Activated CD8-positive, alpha-beta memory T cell treated with anti-CD3 and anti-CD28 coated beads, Interleukin-2, amount 10 ng/mL, durations not matched to agents 7 days and 5 days (primary cell): ENCODE measurements at regions not wholly inside any gene's neighbourhood (a gene's known extent, or its start where the extent isn't known, plus 50 kb on each side); places are given as distances from the start of the nearest gene placed in this dataset.

Experiments used
- ATAC-seq: fragments of 150-1000 bp; cut with Tn5 transposase; one replicate; pipeline ENCODE4 v1.10.0; 2021; ENCODE audit warnings: moderate library complexity
- CTCF ChIA-PET: fragments of 350-600 bp; sonication (Branson Sonifier 250); formaldehyde crosslinking; loops from one replicate; lab custom pipeline; 2021; ENCODE audit warnings: antibody characterized with exemption; lab: Charles Lee
- DNase-seq: peaks from one replicate; pipeline ENCODE4 v3.0.0-alpha.2; 2020
- H3K27ac Mint-ChIP-seq: one replicate; pipeline ENCODE4 v1.8.0; 2021; ENCODE audit warnings: mild to moderate bottlenecking, mixed read lengths
- H3K27me3 Mint-ChIP-seq: one replicate; pipeline ENCODE4 v1.8.0; 2021; ENCODE audit warnings: mixed read lengths
- H3K36me3 Mint-ChIP-seq: one replicate; pipeline ENCODE4 v1.8.0; 2021; ENCODE audit warnings: mild to moderate bottlenecking, mixed read lengths
- H3K4me1 Mint-ChIP-seq: one replicate; pipeline ENCODE4 v1.8.0; 2021; ENCODE audit warnings: mixed read lengths
- H3K4me3 Mint-ChIP-seq: one replicate; pipeline ENCODE4 v1.8.0; 2021; ENCODE audit warnings: mild to moderate bottlenecking, moderate library complexity, mixed read lengths
- H3K9me3 Mint-ChIP-seq: one replicate; pipeline ENCODE4 v1.8.0; 2022; ENCODE audit warnings: low read depth, mixed read lengths

DNA sequence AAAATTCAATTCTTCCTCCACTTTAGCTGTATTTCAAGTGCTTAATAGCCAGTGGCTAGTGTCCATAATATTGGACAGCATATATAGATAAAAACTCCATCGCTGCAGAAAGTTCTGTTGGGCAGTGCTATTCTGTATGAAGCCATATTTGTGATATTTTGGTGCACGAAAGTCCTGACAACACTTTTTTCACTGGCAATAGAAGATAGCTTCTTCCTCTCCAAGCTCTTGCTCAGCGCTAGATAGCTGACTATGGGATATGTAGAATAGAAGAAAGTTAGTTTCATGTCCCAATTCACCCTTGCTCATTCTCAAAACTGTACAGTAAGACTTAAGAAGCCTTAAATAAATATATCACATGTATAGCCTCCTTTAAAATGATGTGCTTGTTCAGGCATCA, 269.9 kb downstream of the TLR4 start:
- Mint-ChIP-seq H3K27me3 (peaks cover 2% of the 10 kb centered on the region), H3K9me3 (no peaks in the 10 kb centered on the region), H3K27ac (no peak overlapping the region), H3K4me1 (no peaks in the 10 kb centered on the region), H3K36me3 (no peaks in the 10 kb centered on the region), H3K4me3 (no peak overlapping the region)
- ATAC-seq (no peak), DNase-seq (no peak)
- CTCF ChIA-PET, result no interaction called here

DNA sequence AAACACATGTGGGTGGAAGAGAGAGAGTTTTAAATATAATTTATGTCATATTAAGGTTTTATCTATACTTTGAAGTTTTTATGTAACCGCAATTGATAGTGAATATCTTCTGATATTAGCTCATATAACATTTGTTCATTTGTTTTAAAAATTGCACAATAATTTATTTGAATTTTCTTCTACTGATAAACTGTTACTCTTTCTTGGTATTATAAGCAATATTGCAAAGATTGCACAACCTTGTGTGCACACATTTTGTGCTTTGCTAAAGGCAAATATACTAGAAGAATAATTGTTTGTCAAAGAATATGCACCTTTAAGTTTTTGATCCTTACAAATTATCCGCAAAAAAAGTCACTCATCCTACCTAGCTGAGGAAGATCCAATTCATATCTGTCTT, 275.7 kb downstream of the TLR4 start:
- Mint-ChIP-seq H3K36me3 (no peaks in the 10 kb centered on the region), H3K9me3 (no peaks in the 10 kb centered on the region), H3K27me3 (no peaks in the 10 kb centered on the region), H3K4me1 (no peaks in the 10 kb centered on the region), H3K27ac (no peak overlapping the region), H3K4me3 (no peak overlapping the region)
- DNase-seq (no peak), ATAC-seq (no peak)
- CTCF ChIA-PET, result no interaction called here

DNA sequence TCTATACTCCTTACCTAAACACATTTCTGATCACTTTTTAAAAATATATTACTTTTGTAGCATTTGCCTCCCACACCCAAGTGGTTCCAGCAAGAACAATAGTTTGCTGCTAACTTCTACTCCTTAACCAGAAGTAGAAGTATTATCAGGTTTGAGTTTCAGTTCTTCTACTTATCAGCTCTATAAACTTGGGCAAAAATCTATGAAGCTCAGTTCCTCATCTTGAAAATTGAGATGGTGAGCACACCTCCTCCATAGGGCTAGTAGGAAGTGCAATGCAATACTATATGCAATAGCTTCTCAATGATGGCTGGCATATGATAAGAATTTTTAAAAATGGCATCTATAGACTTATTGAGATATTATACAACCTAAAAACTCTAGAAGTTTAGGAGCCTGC, 283.7 kb downstream of the TLR4 start:
- Mint-ChIP-seq H3K27ac (no peak overlapping the region), H3K27me3 (no peaks in the 10 kb centered on the region), H3K4me1 (no peaks in the 10 kb centered on the region), H3K36me3 (no peaks in the 10 kb centered on the region), H3K9me3 (peaks cover 1% of the 10 kb centered on the region), H3K4me3 (no peak overlapping the region)
- CTCF ChIA-PET, result no interaction called here
- DNase-seq (no peak), ATAC-seq (no peak)

DNA sequence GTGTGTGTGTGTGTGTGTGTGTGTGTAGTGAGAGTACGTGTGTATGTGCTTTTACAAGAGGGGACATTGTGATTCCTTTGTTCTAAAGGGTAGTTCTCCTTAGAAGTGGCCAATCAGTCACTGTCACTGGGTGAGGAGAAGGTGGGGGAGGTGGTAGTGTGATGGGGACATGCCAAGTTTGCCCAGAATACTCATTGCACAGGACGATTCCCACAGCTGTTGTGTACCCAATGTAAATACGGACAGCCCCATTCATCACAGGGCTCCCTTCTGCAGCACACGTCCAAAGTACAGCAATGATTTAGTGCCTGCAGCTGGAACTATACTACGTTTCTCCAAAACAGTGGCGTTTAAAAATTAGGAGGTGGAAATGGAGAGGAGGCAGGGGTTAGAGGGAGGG, 287.8 kb downstream of the TLR4 start:
- ATAC-seq (no peak), DNase-seq (no peak)
- no peak overlapping the region for H3K4me3 Mint-ChIP-seq
- CTCF ChIA-PET, result no interaction called here
- H3K36me3 Mint-ChIP-seq, result no peaks in the 10 kb centered on the region
- no peaks in the 10 kb centered on the region for H3K4me1 Mint-ChIP-seq
- peaks cover 4% of the 10 kb centered on the region for H3K9me3 Mint-ChIP-seq
- no peak overlapping the region for H3K27ac Mint-ChIP-seq
- no peaks in the 10 kb centered on the region for H3K27me3 Mint-ChIP-seq

DNA sequence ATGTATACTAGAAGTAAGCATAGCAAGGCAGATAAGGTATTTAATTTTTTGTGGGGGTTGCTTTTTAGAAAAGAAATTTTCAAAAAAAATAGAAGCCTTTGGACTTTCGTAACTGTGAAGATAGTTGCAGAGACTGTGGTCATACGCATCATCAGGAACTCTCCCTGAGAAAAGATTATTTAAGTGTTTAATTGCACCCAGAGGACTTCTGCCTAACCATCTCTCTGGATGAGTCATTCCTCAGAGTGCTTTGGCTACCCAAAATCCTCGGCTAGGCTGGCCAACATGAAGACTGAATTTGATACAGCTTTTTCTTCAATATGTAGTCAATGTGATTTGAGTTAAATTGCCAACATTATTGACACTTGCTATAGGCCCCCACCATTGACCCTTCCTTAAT, 296.4 kb downstream of the TLR4 start:
- no peak overlapping the region for H3K4me3 Mint-ChIP-seq
- CTCF ChIA-PET, result no interaction called here

DNA sequence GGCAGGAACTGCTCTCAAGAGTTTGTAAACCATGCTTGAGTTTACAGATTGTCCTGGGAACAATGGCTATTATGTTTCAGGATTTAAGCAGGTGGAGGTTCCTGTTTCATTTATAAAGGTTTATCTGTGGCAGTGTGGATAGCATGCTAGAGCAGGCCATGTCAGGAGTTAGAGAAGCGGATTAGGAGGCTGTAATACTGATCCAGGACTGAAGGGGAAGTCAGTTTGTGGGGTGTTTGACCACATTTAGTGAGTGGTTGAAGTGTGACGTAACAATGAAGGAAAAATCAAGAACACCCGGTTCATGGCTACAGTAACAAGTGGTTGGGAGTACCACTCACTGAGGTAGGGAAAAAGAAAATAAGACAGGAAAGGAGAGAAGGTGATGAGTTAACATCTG, 299.0 kb downstream of the TLR4 start:
- peaks cover 2% of the 10 kb centered on the region for H3K4me1 Mint-ChIP-seq
- no peak overlapping the region for H3K4me3 Mint-ChIP-seq
- no peak for DNase-seq
- H3K27me3 Mint-ChIP-seq, result no peaks in the 10 kb centered on the region
- CTCF ChIA-PET, result no interaction called here
- no peaks in the 10 kb centered on the region for H3K9me3 Mint-ChIP-seq
- ATAC-seq, result no peak
- H3K36me3 Mint-ChIP-seq, result no peaks in the 10 kb centered on the region
- no peak overlapping the region for H3K27ac Mint-ChIP-seq

More for the DNA sequence above, 296.4 kb downstream of the TLR4 start:
- H3K9me3 Mint-ChIP-seq, result no peaks in the 10 kb centered on the region
- H3K36me3 Mint-ChIP-seq, result no peaks in the 10 kb centered on the region
- ATAC-seq (no peak), DNase-seq (no peak)
- H3K27me3 Mint-ChIP-seq, result no peaks in the 10 kb centered on the region
- H3K27ac Mint-ChIP-seq, result no peak overlapping the region
- H3K4me1 Mint-ChIP-seq, result peaks cover 2% of the 10 kb centered on the region

DNA sequence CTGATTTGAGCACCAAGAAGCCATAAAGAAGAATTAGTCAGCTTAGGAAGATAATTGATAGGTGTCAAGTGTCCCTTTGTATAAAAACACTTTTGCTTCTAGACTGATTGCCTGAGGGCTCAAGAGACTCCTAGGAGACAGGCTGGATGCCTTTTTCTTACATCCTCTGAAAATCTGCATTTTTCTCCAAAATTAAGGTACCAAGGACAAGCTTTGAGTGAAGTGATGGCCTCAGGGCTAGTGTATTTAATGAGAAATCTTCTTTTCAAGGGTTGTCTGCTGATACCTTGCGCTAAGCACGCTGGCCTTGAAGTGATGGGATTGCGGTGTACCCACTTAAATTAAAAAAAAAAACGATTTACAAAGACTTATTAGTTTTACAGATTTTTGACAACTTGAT, 304.0 kb downstream of the TLR4 start:
- no peaks in the 10 kb centered on the region for H3K27me3 Mint-ChIP-seq
- no peak overlapping the region for H3K4me3 Mint-ChIP-seq
- ATAC-seq, result no peak
- H3K9me3 Mint-ChIP-seq, result no peaks in the 10 kb centered on the region
- H3K27ac Mint-ChIP-seq, result no peak overlapping the region
- CTCF ChIA-PET, result no interaction called here
- DNase-seq, result no peak
- no peaks in the 10 kb centered on the region for H3K36me3 Mint-ChIP-seq
- H3K4me1 Mint-ChIP-seq, result peaks cover 2% of the 10 kb centered on the region

DNA sequence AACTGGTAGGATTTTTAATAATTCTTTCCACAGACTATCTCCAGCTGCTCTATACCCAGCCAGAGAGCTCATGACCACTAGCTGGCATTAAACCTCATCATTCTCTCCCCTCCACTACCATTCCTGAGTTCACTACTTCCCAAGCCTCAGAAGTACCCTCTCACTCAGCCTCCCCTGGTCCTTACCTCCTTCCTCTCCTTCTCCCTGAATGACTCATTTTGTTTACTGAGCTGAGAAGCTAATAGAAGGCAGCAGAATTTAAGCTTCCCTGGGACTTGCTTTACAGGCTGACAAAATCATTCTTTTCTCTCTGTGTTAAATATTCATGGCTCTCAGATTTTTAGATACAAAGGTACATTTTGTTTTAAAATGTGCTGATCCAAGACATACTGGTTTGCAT, 305.4 kb downstream of the TLR4 start:
- H3K9me3 Mint-ChIP-seq, result no peaks in the 10 kb centered on the region
- H3K27me3 Mint-ChIP-seq, result no peaks in the 10 kb centered on the region
- H3K36me3 Mint-ChIP-seq, result no peaks in the 10 kb centered on the region
- CTCF ChIA-PET, result no interaction called here
- no peak overlapping the region for H3K4me3 Mint-ChIP-seq
- DNase-seq, result no peak
- no peaks in the 10 kb centered on the region for H3K4me1 Mint-ChIP-seq
- no peak overlapping the region for H3K27ac Mint-ChIP-seq
- no peak for ATAC-seq

DNA sequence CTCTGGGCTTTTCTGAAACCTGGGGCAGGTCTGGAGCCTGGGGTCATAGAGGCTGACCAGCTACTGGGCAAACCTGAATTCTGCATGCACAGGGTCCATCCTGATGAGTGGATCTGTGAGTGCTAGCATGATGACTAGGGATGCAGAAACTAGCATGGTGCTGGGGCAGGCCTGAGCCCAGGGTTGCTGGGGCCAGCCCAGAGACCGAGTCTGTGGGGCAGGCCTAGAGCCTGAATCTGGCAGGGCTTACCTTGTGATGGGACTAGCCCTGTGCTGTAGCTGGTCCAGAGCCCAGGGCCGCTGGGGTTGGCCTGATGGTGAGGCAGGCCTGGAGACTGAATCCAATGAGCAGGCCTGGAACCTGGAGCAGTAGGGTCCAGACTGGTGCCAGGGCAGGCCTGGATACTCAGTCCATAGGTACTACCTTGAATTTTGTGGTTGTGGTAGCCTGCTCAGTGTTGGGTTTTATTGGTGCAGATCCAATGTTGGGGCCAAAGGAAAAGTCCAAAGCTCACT, 313.5 kb downstream of the TLR4 start:
- Mint-ChIP-seq H3K4me1 (no peaks in the 10 kb centered on the region), H3K27me3 (no peaks in the 10 kb centered on the region), H3K9me3 (peaks cover 4% of the 10 kb centered on the region), H3K27ac (no peak overlapping the region), H3K4me3 (no peak overlapping the region), H3K36me3 (no peaks in the 10 kb centered on the region)
- ATAC-seq, result no peak
- no peak for DNase-seq
- CTCF ChIA-PET, result no interaction called here

DNA sequence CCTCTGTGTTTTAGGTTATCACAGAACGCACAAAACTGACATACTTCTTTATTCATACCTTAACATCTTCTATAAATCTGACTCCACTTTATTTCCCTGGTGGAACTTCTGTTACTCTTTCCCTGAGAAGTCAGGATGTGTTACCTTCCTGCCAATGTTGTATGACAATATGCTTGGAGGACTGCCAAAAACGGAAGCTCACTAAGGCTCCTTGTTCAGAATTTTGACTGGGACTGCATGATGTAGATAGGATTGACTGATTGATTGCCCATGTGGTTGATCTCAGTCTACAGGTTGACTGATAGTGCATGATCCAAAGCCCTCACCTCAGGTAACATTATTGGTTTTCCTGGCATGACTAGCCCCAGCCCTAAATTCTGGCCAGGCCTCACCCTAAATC, 319.4 kb downstream of the TLR4 start:
- H3K4me1 Mint-ChIP-seq, result no peaks in the 10 kb centered on the region
- no peak for ATAC-seq
- H3K27ac Mint-ChIP-seq, result no peak overlapping the region
- H3K27me3 Mint-ChIP-seq, result no peaks in the 10 kb centered on the region
- no peak overlapping the region for H3K4me3 Mint-ChIP-seq
- no peak for DNase-seq
- CTCF ChIA-PET, result no interaction called here
- no peaks in the 10 kb centered on the region for H3K36me3 Mint-ChIP-seq
- no peaks in the 10 kb centered on the region for H3K9me3 Mint-ChIP-seq

DNA sequence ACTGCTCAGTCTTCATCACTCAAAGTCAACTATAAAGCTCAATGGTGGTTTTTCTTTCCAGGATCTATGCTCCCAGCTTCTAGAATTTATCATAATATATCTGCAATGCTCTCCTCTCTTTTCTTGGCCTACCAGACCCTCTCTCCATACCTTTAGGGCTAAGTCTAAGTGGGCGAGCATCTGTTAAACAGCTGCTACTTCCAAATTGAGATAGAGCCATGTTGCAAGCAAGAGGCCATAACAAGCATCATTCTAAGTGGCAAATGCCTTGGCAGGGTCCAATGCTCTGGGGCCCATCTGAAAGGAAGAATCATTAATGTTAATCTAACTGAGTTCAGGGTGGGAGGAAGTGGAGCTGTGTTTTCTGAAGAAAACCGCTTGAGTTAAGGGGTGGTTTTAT, 324.0 kb downstream of the TLR4 start:
- H3K27ac Mint-ChIP-seq, result no peak overlapping the region
- no peaks in the 10 kb centered on the region for H3K36me3 Mint-ChIP-seq
- H3K27me3 Mint-ChIP-seq, result no peaks in the 10 kb centered on the region
- H3K4me3 Mint-ChIP-seq, result no peak overlapping the region
- no peak for DNase-seq
- no peaks in the 10 kb centered on the region for H3K9me3 Mint-ChIP-seq
- CTCF ChIA-PET, result no interaction called here
- ATAC-seq, result no peak
- no peaks in the 10 kb centered on the region for H3K4me1 Mint-ChIP-seq

DNA sequence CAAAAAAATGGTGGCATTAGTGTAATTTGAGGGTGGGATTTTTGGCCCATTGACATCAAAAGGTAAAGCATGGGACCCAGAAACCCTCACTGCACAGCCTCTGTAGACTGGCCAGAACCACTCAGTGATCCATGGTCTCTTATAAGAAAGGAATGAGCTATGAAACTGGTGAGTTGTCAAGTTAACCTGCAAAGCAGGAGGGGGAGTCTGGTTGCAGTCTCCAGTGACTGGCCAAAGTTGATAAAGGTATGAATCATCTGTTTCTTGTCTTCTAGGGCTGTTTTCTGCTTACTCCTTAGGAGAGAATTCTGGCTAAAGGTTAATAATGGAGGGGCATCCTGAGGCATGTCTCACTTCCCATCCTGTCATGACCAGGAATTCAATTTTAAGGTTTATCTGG, 325.2 kb downstream of the TLR4 start:
- Mint-ChIP-seq H3K27me3 (no peaks in the 10 kb centered on the region), H3K9me3 (no peaks in the 10 kb centered on the region), H3K27ac (no peak overlapping the region), H3K4me1 (no peaks in the 10 kb centered on the region), H3K4me3 (no peak overlapping the region), H3K36me3 (no peaks in the 10 kb centered on the region)
- ATAC-seq (no peak), DNase-seq (no peak)
- CTCF ChIA-PET, result no interaction called here

DNA sequence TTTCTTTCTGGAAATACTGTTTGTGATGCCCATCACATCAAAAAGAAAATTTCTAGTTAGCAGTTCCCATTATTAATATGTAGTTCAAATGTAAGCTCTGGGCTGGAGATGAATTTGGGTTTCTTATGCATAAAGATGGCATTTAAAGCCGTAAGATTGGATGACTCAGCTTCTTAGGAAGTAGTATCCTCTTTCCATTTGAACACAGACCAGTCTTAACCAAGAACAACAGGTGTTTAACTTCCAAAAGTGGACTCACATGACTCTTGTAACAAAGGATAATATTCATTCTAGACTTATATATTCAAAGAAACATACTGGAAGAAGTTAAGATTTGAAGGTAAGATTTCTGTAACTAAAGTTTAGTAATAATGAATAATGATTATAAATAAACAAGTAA, 330.5 kb downstream of the TLR4 start:
- CTCF ChIA-PET, result no interaction called here
- H3K4me1 Mint-ChIP-seq, result no peaks in the 10 kb centered on the region
- H3K36me3 Mint-ChIP-seq, result no peaks in the 10 kb centered on the region
- DNase-seq, result no peak
- no peak overlapping the region for H3K27ac Mint-ChIP-seq
- H3K27me3 Mint-ChIP-seq, result no peaks in the 10 kb centered on the region
- no peak overlapping the region for H3K4me3 Mint-ChIP-seq
- no peak for ATAC-seq
- no peaks in the 10 kb centered on the region for H3K9me3 Mint-ChIP-seq

DNA sequence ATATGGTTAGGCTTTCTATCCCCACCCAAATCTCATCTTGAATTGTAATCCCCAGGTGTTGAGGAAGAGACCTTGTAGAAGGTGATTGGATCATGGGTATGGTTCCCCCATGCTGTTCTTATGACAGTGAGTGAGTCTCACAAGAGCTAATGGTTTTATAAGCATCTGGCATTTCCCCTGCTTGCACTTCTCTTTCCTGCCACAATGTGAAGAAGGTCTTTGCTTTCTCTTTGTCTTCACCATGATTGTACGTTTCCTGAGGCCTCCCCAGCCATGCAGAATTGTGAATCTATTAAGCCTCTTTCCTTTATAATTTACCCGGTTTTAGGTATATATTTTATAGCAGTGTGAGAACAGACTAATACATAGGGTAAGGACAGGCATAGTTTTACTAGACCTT, 334.5 kb downstream of the TLR4 start:
- H3K27ac Mint-ChIP-seq, result no peak overlapping the region
- ATAC-seq (no peak), DNase-seq (no peak)
- no peak overlapping the region for H3K4me3 Mint-ChIP-seq
- no peaks in the 10 kb centered on the region for H3K27me3 Mint-ChIP-seq
- H3K4me1 Mint-ChIP-seq, result no peaks in the 10 kb centered on the region
- H3K9me3 Mint-ChIP-seq, result no peaks in the 10 kb centered on the region
- H3K36me3 Mint-ChIP-seq, result no peaks in the 10 kb centered on the region
- CTCF ChIA-PET, result no interaction called here

DNA sequence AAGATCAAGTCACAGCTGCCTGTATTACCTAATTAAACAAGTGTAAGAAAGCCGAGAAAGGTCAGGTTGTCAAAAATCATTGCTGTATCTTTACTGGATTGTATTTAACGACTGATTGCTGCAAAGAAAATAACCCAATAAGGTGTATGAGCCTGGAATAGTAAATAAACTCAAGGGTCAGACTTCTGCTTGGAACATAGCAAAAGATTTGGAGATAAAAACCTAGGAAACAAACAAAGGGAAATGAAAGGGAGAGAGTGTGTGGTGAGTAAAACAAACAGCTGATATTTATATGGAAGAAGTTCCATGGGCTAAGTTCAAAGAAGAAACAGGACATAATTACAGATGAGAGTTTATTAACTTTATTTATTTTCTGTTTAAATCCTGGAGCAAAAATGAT, 354.0 kb downstream of the TLR4 start:
- CTCF ChIA-PET, result no interaction called here
- peaks cover 3% of the 10 kb centered on the region for H3K9me3 Mint-ChIP-seq
- H3K27ac Mint-ChIP-seq, result no peak overlapping the region
- H3K4me1 Mint-ChIP-seq, result no peaks in the 10 kb centered on the region
- no peaks in the 10 kb centered on the region for H3K27me3 Mint-ChIP-seq
- ATAC-seq, result no peak
- H3K36me3 Mint-ChIP-seq, result no peaks in the 10 kb centered on the region
- no peak for DNase-seq
- no peak overlapping the region for H3K4me3 Mint-ChIP-seq
